Cardiac muscle cell (in vitro differentiated cells and primary cell): ENCODE measurements at regions not wholly inside any gene's neighbourhood (a gene's known extent, or its start where the extent isn't known, plus 50 kb on each side); places are given as distances from the start of the nearest gene placed in this dataset.

Experiments
- DNase-seq, 2 donors: peaks; one replicate each; pipeline versions ENCODE4 v3.0.0 to v3.0.0-alpha.2; 2010 to 2017; ENCODE audit warnings: low read depth in 1 of 2, low spot score in 1 of 2
- H3K27ac ChIP-seq: fragments of 200-600 bp; sonication (generic); 2 replicates; pipeline ENCODE4 v1.5.1; 2016
- H3K27me3 ChIP-seq: fragments of 200-600 bp; sonication (generic); 2 replicates; pipeline ENCODE4 v1.6.0; 2016; ENCODE audit warnings: control low read depth
- H3K36me3 ChIP-seq: fragments of 200-600 bp; sonication (generic); 2 replicates; pipeline ENCODE4 v1.5.1; 2016; ENCODE audit warnings: control low read depth
- H3K4me1 ChIP-seq: fragments of 200-600 bp; sonication (generic); 2 replicates; pipeline ENCODE4 v1.8.1; 2017; ENCODE audit warnings: low read depth, mild to moderate bottlenecking, mixed run types
- H3K4me3 ChIP-seq: fragments of 200-600 bp; sonication (generic); 2 replicates; pipeline ENCODE4 v1.5.1; 2016; ENCODE audit warnings: mild to moderate bottlenecking
- H3K9me3 ChIP-seq: fragments of 200-600 bp; sonication (generic); 2 replicates; pipeline ENCODE4 v1.5.1; 2017; ENCODE audit warnings: low read depth, mild to moderate bottlenecking, control low read depth
- CTCF ChIP-seq: IDR thresholded peaks from 2 replicates; pipeline ENCODE4 v1.5.1; 2012; ENCODE audit warnings: low read depth, mild to moderate bottlenecking, low read length

- H3K9me3 ChIP-seq, result no peaks in the 10 kb centered on the region
- peak in 1 of 2 donors; percentile 73 for DNase-seq
- no peak for TF ChIP-seq CTCF
Measured at GRCh38 chr4:55754754-55755350, 64.7 kb upstream of the EXOC1L start.

DNA sequence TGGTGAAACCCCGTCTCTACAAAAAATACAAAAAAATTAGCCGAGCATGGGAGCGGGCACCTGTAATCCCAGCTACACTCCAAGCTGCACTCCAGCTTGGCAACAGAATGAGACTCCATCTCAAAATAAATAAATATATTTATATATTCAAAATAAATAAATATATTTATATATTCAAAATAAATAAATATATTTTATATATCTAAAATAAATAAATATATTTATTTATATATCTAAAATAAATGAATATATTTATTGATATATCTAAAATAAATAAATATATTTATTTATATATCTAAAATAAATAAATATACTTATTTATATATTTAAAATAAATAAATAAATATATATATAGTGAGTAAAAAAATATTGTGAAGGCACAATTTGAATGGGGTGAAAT lies 63.4 kb upstream of the EXOC1L start:
- Histone ChIP-seq H3K4me1 (no peaks in the 10 kb centered on the region), H3K27ac (no peak overlapping the region), H3K4me3 (no peak overlapping the region), H3K27me3 (no peaks in the 10 kb centered on the region), H3K9me3 (no peaks in the 10 kb centered on the region), H3K36me3 (no peaks in the 10 kb centered on the region)
- no peak for TF ChIP-seq CTCF
- no peak for DNase-seq

More at GRCh38 chr4:55754754-55755350, 64.7 kb upstream of the EXOC1L start:
- Histone ChIP-seq H3K4me1 (no peaks in the 10 kb centered on the region), H3K4me3 (no peak overlapping the region), H3K27ac (no peak overlapping the region), H3K36me3 (no peaks in the 10 kb centered on the region), H3K27me3 (no peaks in the 10 kb centered on the region)

- H3K9me3 ChIP-seq, result no peaks in the 10 kb centered on the region
- DNase-seq, result no peak
- H3K36me3 ChIP-seq, result no peaks in the 10 kb centered on the region
- no peak for TF ChIP-seq CTCF
- no peaks in the 10 kb centered on the region for H3K27me3 ChIP-seq
- H3K4me1 ChIP-seq, result no peaks in the 10 kb centered on the region
- H3K27ac ChIP-seq, result no peak overlapping the region
- no peak overlapping the region for H3K4me3 ChIP-seq
Measured at GRCh38 chr4:55757356-55757952, 62.1 kb upstream of the EXOC1L start.

GRCh38 chr4:55758066-55758465 lies 61.5 kb upstream of the EXOC1L start:
- no peak for DNase-seq
- H3K27me3 ChIP-seq, result no peaks in the 10 kb centered on the region
- TF ChIP-seq CTCF, result no peak
- no peak overlapping the region for H3K27ac ChIP-seq
- no peaks in the 10 kb centered on the region for H3K9me3 ChIP-seq
- H3K4me1 ChIP-seq, result no peaks in the 10 kb centered on the region
- H3K4me3 ChIP-seq, result no peak overlapping the region
- H3K36me3 ChIP-seq, result no peaks in the 10 kb centered on the region

DNA sequence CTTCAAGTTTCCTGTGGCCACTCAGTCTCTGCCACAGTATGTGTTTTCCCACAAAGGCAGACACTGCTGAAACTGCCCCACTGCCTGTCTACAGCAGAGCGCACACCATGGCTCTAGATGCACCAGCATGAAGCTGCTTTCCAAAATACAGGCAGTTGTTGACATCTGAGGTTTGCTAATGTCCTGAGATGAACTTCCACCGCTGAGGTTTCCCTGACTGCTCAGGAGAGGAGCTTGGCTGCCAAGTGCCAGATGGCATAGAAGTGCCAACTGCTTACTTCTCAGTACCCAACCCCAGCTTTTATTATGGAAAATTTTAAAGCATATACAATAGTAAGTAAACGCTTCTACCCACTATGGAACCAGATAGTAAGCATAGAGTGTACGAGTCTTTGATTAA lies 61.0 kb upstream of the EXOC1L start:
- no peak for TF ChIP-seq CTCF
- H3K9me3 ChIP-seq, result no peaks in the 10 kb centered on the region
- no peaks in the 10 kb centered on the region for H3K36me3 ChIP-seq
- no peaks in the 10 kb centered on the region for H3K27me3 ChIP-seq
- H3K4me3 ChIP-seq, result no peak overlapping the region
- peak in 1 of 2 donors; percentile 32 for DNase-seq
- H3K27ac ChIP-seq, result no peak overlapping the region
- no peaks in the 10 kb centered on the region for H3K4me1 ChIP-seq

GRCh38 chr4:55762819-55763218 lies 56.8 kb upstream of the EXOC1L start:
- no peaks in the 10 kb centered on the region for H3K4me1 ChIP-seq
- no peaks in the 10 kb centered on the region for H3K36me3 ChIP-seq
- no peak overlapping the region for H3K4me3 ChIP-seq
- no peak overlapping the region for H3K27ac ChIP-seq
- H3K27me3 ChIP-seq, result no peaks in the 10 kb centered on the region
- no peaks in the 10 kb centered on the region for H3K9me3 ChIP-seq
- DNase-seq, result no peak
- TF ChIP-seq CTCF, result no peak
